Fibroblast of pulmonary artery (primary cell): ENCODE measurements at regions not wholly inside any gene's neighbourhood (a gene's known extent, or its start where the extent isn't known, plus 50 kb on each side); places are given as distances from the start of the nearest gene placed in this dataset.

Experiments
- DNase-seq: peaks from one replicate; pipeline ENCODE4 v3.0.0-alpha.2; 2010; ENCODE audit warnings: low read depth
- H3K4me3 ChIP-seq: replicated peaks from 2 replicates; pipeline ENCODE4 v1.5.1; 2011; ENCODE audit warnings: low read depth, mild to moderate bottlenecking, control low read depth, low read length, moderate library complexity
- TF ChIP-seq, protein P1 (sequence below): IDR thresholded peaks from 2 replicates; pipeline ENCODE4 v1.5.1; 2011; ENCODE audit warnings: mild to moderate bottlenecking, control low read depth, low read length, inconsistent platforms; ENCODE audit errors: missing control alignments

DNA sequence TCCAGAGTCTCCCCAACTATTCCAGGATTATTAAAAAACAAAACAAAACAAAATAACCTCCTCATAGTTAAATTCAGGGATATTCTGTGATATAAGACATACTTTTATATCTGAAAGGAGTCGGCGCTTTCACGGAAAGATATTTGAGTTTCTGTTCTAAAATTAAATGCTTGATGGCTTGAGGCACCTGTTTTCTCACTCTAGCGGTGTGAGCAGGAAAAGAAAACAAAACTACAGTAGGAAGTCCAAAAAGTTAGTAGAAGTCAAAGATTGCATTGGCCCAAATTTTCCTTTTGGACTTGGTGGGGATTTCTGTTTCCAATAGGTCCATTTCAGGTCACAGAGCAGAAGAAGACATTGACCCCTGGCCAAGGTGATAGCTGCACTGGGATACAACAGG, 716.1 kb upstream of the POT1 start:
- no peak overlapping the region for H3K4me3 ChIP-seq
- no peak for DNase-seq
- TF ChIP-seq, protein P1, sequence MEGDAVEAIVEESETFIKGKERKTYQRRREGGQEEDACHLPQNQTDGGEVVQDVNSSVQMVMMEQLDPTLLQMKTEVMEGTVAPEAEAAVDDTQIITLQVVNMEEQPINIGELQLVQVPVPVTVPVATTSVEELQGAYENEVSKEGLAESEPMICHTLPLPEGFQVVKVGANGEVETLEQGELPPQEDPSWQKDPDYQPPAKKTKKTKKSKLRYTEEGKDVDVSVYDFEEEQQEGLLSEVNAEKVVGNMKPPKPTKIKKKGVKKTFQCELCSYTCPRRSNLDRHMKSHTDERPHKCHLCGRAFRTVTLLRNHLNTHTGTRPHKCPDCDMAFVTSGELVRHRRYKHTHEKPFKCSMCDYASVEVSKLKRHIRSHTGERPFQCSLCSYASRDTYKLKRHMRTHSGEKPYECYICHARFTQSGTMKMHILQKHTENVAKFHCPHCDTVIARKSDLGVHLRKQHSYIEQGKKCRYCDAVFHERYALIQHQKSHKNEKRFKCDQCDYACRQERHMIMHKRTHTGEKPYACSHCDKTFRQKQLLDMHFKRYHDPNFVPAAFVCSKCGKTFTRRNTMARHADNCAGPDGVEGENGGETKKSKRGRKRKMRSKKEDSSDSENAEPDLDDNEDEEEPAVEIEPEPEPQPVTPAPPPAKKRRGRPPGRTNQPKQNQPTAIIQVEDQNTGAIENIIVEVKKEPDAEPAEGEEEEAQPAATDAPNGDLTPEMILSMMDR, result no peak

DNA sequence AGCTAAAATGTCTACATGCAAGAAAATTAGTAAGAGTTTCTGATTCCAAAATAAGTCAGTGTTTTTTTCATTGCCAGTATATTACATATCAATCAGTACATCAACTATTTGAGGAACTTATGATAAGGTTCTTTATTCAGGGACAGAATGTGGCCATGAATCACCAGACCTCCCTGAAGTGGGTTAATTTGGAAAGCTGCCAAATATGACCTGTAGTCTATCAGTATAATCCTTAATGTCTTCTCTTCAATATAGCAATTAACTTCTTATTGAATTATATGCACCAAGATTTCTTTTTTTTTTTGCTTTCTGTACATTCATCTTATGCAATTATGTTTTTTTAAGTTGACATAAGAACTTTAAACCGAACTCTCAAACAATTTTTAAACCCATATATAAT, 714.5 kb upstream of the POT1 start:
- TF ChIP-seq, protein P1, result no peak
- no peak for DNase-seq
- H3K4me3 ChIP-seq, result no peak overlapping the region

DNA sequence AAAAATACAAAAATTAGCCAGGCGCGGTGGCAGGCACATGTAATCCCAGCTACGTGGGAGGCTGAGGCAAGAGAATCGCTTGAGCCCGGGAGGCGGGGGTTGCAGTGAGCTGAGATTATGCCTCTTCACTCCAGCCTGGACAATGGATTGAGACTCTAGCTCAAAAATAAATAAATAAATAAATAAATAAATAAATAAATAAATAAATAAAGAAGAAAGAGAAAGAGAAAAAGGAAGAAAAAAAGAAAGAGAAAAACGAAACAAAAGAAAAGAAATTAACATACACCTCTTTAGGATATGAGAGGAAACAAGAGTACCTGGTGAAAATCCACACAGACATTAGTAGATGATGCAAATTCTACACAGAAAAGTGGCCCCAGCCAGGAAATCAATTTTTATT, 713.7 kb upstream of the POT1 start:
- TF ChIP-seq, protein P1, result no peak
- no peak for DNase-seq
- no peak overlapping the region for H3K4me3 ChIP-seq

DNA sequence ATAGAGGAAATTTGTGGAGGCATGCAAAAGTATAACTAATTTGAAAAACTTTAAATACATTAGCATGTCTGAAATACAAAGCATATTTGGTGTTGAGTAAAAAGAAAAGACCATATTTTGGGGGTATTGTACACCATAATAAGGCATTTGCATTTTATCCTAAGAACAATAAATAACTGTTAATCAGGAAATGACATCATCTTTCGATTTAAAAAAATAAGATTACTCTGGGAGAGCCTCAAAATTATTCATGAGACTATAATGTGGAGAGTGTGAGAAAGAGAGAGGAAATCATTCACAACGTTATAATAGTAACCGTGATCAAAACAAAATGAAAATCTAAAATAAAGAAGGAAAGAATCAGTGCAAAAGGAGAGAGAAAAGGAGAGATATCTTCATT, 712.3 kb upstream of the POT1 start:
- TF ChIP-seq, protein P1, result no peak
- no peak for DNase-seq

DNA sequence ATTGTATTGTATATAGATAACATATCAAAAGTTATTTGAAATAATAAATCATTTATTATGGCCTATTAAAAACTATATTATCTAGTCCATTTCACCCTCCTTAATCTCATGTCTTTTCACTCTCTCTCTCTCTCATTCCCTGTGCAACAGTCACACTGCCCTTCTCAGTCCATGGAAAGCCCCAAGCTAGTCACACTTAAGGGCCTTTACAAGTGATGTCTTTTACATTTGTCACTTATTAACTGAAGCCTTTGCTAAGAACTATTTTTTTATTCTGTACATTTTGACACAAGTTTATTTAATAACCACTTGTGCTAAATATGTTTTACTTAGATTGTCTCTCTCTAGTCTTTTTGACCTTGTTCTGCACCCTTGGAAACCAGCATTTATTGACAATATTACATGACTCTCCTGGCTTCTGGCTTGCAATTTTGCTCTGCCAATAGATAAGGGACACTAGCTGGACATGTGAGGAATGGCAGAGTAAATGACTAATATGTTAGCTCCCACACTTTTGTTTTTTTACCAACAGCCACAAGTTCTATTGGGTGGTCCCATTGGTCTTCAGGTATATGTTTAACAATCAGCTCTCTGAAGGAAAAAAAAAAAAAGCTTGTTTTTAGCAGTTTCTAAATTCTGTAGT, 706.8 kb upstream of the POT1 start:
- TF ChIP-seq, protein P1, result no peak
- no peak overlapping the region for H3K4me3 ChIP-seq
- no peak for DNase-seq

More for the DNA sequence above, 712.3 kb upstream of the POT1 start:
- H3K4me3 ChIP-seq, result no peak overlapping the region

DNA sequence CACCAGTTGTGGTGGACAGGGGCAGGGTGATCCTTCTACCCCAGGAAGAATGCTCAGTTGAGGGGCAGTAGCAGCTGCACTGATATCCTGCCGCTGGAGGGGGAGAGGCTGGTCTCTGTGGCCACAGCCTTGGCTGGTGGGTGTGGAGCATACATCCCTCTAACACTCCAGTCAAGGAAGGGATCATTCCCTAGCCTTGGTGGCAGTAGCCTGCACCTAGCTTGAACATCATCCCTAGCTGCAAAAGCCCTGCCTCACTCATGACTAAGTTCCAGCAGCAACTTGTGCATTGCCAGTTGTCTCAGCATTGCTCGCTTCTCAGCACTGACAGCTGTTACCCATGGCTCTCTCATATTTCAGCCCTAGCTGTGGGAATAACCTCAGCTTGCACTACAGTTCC, 688.9 kb upstream of the POT1 start:
- TF ChIP-seq, protein P1, result no peak
- no peak for DNase-seq
- no peak overlapping the region for H3K4me3 ChIP-seq

DNA sequence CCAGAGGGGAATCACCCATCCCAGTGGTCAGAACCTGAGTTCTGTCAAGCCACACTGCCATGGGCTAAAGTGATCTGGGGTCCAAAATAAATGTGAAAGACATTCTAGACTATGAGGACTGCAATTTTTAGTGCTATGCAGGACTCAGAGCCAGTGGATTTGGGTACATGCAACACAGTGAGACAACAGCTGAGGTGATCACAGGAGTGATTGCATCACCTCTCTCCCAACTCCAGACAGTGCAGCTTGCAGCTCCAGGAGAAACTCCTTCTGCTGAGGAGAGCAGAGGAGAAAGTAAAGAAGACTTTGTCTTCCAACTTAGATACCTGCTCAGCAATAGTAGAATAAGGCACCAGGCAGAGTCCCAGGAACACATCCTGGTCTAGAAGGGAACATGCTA, 682.0 kb upstream of the POT1 start:
- no peak overlapping the region for H3K4me3 ChIP-seq
- DNase-seq, result no peak
- TF ChIP-seq, protein P1, result no peak
